DOHH2 (cell line): ENCODE measurements at regions not wholly inside any gene's neighbourhood (a gene's known extent, or its start where the extent isn't known, plus 50 kb on each side); places are given as distances from the start of the nearest gene placed in this dataset.

ENCODE experiments used
- H3F3A ChIP-seq: fragments of 200-600 bp; sonication (generic), shearing (Covaris generic); 2 replicates; pipeline ENCODE4 v1.6.0; 2016; ENCODE audit warnings: antibody characterized with exemption, mild to moderate bottlenecking; ENCODE audit not compliant: control insufficient read depth, insufficient read depth
- H3K27ac ChIP-seq: fragments of 200-600 bp; sonication (generic); 2 replicates; pipeline ENCODE4 v1.5.1; 2014; ENCODE audit warnings: low read depth, mild to moderate bottlenecking, low read length, moderate library complexity
- H3K27me3 ChIP-seq: fragments of 200-600 bp; sonication (generic); 2 replicates; pipeline ENCODE4 v1.6.1; 2014; ENCODE audit warnings: mild to moderate bottlenecking, low read length, mixed read lengths; ENCODE audit not compliant: control insufficient read depth
- H3K36me3 ChIP-seq: fragments of 200-600 bp; sonication (generic); 2 replicates; pipeline ENCODE4 v1.6.1; 2014; ENCODE audit warnings: mild to moderate bottlenecking, low read length, moderate library complexity, mixed read lengths; ENCODE audit not compliant: control insufficient read depth
- H3K4me1 ChIP-seq: fragments of 200-600 bp; sonication (generic); 2 replicates; pipeline ENCODE4 v1.6.1; 2014; ENCODE audit warnings: mild to moderate bottlenecking, low read length, mixed read lengths; ENCODE audit not compliant: control insufficient read depth
- H3K4me2 ChIP-seq: fragments of 200-600 bp; sonication (generic); 2 replicates; pipeline ENCODE4 v1.6.0; 2014; ENCODE audit warnings: mild to moderate bottlenecking, low read length, moderate library complexity
- H3K4me3 ChIP-seq: fragments of 200-600 bp; sonication (generic); 2 replicates; pipeline ENCODE4 v1.5.1; 2014; ENCODE audit warnings: mild to moderate bottlenecking, low read length, mixed read lengths
- H3K79me2 ChIP-seq: fragments of 200-600 bp; sonication (generic); 2 replicates; pipeline ENCODE4 v1.6.1; 2014; ENCODE audit warnings: mild to moderate bottlenecking, low read length, mixed read lengths; ENCODE audit not compliant: control insufficient read depth
- H3K9me2 ChIP-seq: fragments of 200-600 bp; sonication (generic); replicated peaks from 2 replicates; pipeline ENCODE4 v1.6.1; 2014; ENCODE audit warnings: mild to moderate bottlenecking, low read length, mixed read lengths; ENCODE audit not compliant: control insufficient read depth
- H3K9me3 ChIP-seq: fragments of 200-600 bp; sonication (generic); 2 replicates; pipeline ENCODE4 v1.6.1; 2014; ENCODE audit warnings: antibody characterized with exemption, low read length, mixed read lengths; ENCODE audit not compliant: control insufficient read depth, insufficient read depth
- H4K20me1 ChIP-seq: fragments of 200-600 bp; sonication (generic); 2 replicates; pipeline ENCODE4 v1.6.0; 2014; ENCODE audit warnings: low read depth, mild to moderate bottlenecking, antibody characterized with exemption, low read length, moderate library complexity; ENCODE audit not compliant: control insufficient read depth, insufficient read depth
- CTCF ChIP-seq: fragments of 200-600 bp; sonication (generic); IDR thresholded peaks from one replicate; pipeline ENCODE4 v1.5.1; 2014; ENCODE audit warnings: antibody characterized with exemption, mild to moderate bottlenecking, low read depth, low read length; ENCODE audit not compliant: poor library complexity, severe bottlenecking
- EZH2phosphoT487 ChIP-seq: fragments of 200-600 bp; sonication (generic); IDR thresholded peaks from 2 replicates; pipeline ENCODE4 v1.6.1; 2017; ENCODE audit warnings: borderline replicate concordance, mild to moderate bottlenecking, antibody characterized with exemption, low read length, moderate library complexity, mixed read lengths

DNA sequence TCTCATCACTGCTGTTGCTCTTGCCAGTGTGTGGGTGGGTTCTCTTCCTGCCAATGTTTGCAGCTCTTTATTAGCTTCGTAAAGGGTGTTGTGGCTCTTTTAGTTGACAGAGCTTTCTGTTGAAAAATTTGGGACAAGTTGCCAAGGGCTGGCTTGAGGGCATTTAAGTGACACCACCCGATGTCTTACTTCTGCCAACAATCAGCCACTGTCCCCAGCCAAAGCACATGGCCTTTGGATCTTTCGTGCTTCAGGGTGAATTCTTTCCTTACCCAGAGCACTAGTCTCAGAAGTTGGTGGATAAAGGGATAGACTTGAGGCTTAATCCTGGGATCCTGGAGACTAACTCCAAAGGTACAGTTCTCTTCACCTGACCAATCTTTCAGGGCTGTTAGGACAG lies 113.6 kb downstream of the SOX3 start:
- H3K27me3 ChIP-seq, result no peaks in the 10 kb centered on the region
- no peaks in the 10 kb centered on the region for H3K79me2 ChIP-seq
- no peak overlapping the region for H3K27ac ChIP-seq
- no peak for TF ChIP-seq CTCF
- no peaks in the 10 kb centered on the region for H4K20me1 ChIP-seq
- no peaks in the 10 kb centered on the region for H3K4me1 ChIP-seq
- no peaks in the 10 kb centered on the region for H3K9me2 ChIP-seq
- H3K36me3 ChIP-seq, result no peaks in the 10 kb centered on the region
- H3K4me2 ChIP-seq, result no peak overlapping the region
- no peak overlapping the region for H3K4me3 ChIP-seq
- H3K9me3 ChIP-seq, result no peaks in the 10 kb centered on the region
- H3F3A ChIP-seq, result no peaks in the 10 kb centered on the region

DNA sequence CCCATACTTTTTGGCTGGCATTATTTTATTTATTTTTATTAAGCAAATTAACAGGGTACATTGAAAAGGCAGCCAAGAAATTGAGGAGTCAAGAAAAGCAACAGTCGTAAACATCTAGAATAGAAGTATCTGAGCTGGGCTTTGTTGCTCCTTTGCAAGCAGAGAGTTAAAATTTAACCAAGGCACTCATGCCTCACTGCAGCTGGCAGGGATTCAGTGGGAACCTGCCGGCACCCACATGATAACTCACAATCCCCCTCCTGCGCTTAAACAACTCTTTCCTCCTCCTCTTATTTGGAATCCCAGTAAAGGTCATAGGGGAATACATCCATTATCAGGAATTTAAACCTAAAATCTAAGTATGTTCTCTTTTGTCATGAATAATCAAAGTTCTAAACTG lies 115.5 kb downstream of the SOX3 start:
- no peak for TF ChIP-seq EZH2phosphoT487
- TF ChIP-seq CTCF, result no peak
- no peaks in the 10 kb centered on the region for H3K4me1 ChIP-seq
- no peaks in the 10 kb centered on the region for H4K20me1 ChIP-seq
- H3K27me3 ChIP-seq, result no peaks in the 10 kb centered on the region
- H3K9me2 ChIP-seq, result no peaks in the 10 kb centered on the region
- H3K79me2 ChIP-seq, result no peaks in the 10 kb centered on the region
- no peak overlapping the region for H3K4me3 ChIP-seq
- no peaks in the 10 kb centered on the region for H3F3A ChIP-seq
- H3K36me3 ChIP-seq, result no peaks in the 10 kb centered on the region
- H3K9me3 ChIP-seq, result no peaks in the 10 kb centered on the region
- H3K27ac ChIP-seq, result no peak overlapping the region
- H3K4me2 ChIP-seq, result no peak overlapping the region

DNA sequence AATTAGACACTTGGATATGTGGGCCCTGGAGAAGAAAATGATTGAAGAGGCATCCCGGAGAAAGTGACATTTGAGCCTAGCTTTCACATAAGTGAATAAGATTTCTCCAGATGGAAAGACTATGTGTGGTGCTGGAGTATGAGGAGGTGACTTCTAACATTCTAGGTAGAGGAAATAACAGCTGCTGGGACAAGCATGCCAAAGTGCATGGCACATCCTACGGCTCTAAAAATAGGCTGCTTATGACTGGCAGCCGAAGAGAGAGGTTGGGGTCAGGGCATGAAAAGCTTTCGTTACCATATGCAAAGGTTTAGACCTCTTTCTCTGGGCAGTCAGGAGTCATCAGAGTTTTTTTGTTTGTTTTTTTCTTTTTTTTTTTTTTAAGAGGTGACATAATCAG lies 142.0 kb downstream of the SOX3 start:
- Histone ChIP-seq H3K4me3 (no peak overlapping the region), H3K4me2 (no peak overlapping the region), H3K27ac (no peak overlapping the region), H3K9me3 (no peaks in the 10 kb centered on the region), H3K36me3 (no peaks in the 10 kb centered on the region), H3K79me2 (no peaks in the 10 kb centered on the region), H4K20me1 (no peaks in the 10 kb centered on the region), H3K4me1 (no peaks in the 10 kb centered on the region), H3F3A (no peaks in the 10 kb centered on the region), H3K27me3 (no peaks in the 10 kb centered on the region), H3K9me2 (no peaks in the 10 kb centered on the region)
- TF ChIP-seq CTCF (no peak), EZH2phosphoT487 (no peak)

GRCh38 chrX:140360924-140361323 lies 143.9 kb downstream of the SOX3 start:
- Histone ChIP-seq H3K4me3 (no peak overlapping the region), H3K36me3 (no peaks in the 10 kb centered on the region), H3K27ac (no peak overlapping the region), H4K20me1 (no peaks in the 10 kb centered on the region), H3K4me2 (no peak overlapping the region), H3K9me3 (no peaks in the 10 kb centered on the region), H3F3A (no peaks in the 10 kb centered on the region), H3K9me2 (no peaks in the 10 kb centered on the region), H3K27me3 (no peaks in the 10 kb centered on the region), H3K4me1 (no peaks in the 10 kb centered on the region), H3K79me2 (no peaks in the 10 kb centered on the region)
- no peak for TF ChIP-seq CTCF
- TF ChIP-seq EZH2phosphoT487, result no peak
